Epidermal melanocyte (primary cell): ENCODE measurements at regions not wholly inside any gene's neighbourhood (a gene's known extent, or its start where the extent isn't known, plus 50 kb on each side); places are given as distances from the start of the nearest gene placed in this dataset.
"Not testable (repeated sequence)": the region's sequence is repeated elsewhere in the genome, so short reads cannot be mapped to it uniquely, and the experiment has no call there.

Experiments used
- DNase-seq: peaks from one replicate; pipeline ENCODE4 v3.0.0; 2011; ENCODE audit warnings: low spot score; ENCODE audit not compliant: insufficient read length

- DNase-seq: no peak
These were observed 304.6 kb upstream of the NRG3 start for GRCh38 chr10:81570349-81570748.

- DNase-seq: no peak
These were observed 303.9 kb upstream of the NRG3 start for GRCh38 chr10:81570878-81571794.

GRCh38 chr10:81575036-81575435 lies 300.0 kb upstream of the NRG3 start:
- DNase-seq: no peak

- no peak for DNase-seq
These were observed 298.7 kb upstream of the NRG3 start for GRCh38 chr10:81576336-81576735.

- no peak for DNase-seq
These were observed 280.0 kb upstream of the NRG3 start for GRCh38 chr10:81594991-81595390.

- DNase-seq: no peak
These were observed 274.8 kb upstream of the NRG3 start for GRCh38 chr10:81600185-81600584.

GRCh38 chr10:81603106-81603620 lies 271.8 kb upstream of the NRG3 start:
- no peak for DNase-seq

GRCh38 chr10:81644485-81644884 lies 230.5 kb upstream of the NRG3 start:
- not testable (repeated sequence) for DNase-seq

GRCh38 chr10:81655986-81656385 lies 219.0 kb upstream of the NRG3 start:
- DNase-seq: no peak

- DNase-seq: no peak
These were observed 212.2 kb upstream of the NRG3 start for GRCh38 chr10:81662837-81663236.

- not testable (repeated sequence) for DNase-seq
These were observed 210.2 kb upstream of the NRG3 start for GRCh38 chr10:81664800-81665199.

GRCh38 chr10:81674941-81675340 lies 200.1 kb upstream of the NRG3 start:
- no peak for DNase-seq

GRCh38 chr10:81679291-81679690 lies 195.7 kb upstream of the NRG3 start:
- DNase-seq: no peak

GRCh38 chr10:81680359-81680758 lies 194.6 kb upstream of the NRG3 start:
- DNase-seq: no peak

- no peak for DNase-seq
These were observed 186.5 kb upstream of the NRG3 start for GRCh38 chr10:81688459-81688858.

- DNase-seq: no peak
These were observed 178.2 kb upstream of the NRG3 start for GRCh38 chr10:81696609-81697388.

GRCh38 chr10:81704596-81704995 lies 170.4 kb upstream of the NRG3 start:
- DNase-seq: no peak

- DNase-seq: no peak
These were observed 166.6 kb upstream of the NRG3 start for GRCh38 chr10:81708416-81708815.

- no peak for DNase-seq
These were observed 166.1 kb upstream of the NRG3 start for GRCh38 chr10:81708929-81709328.

- DNase-seq: no peak
These were observed 152.6 kb upstream of the NRG3 start for GRCh38 chr10:81722399-81722798.

GRCh38 chr10:81724431-81724830 lies 150.6 kb upstream of the NRG3 start:
- no peak for DNase-seq

GRCh38 chr10:81725851-81726250 lies 149.1 kb upstream of the NRG3 start:
- no peak for DNase-seq
